Endodermal cell (in vitro differentiated cells): ENCODE measurements at regions not wholly inside any gene's neighbourhood (a gene's known extent, or its start where the extent isn't known, plus 50 kb on each side); places are given as distances from the start of the nearest gene placed in this dataset.

Experiments
- DNase-seq: peaks from one replicate; pipeline ENCODE4 v3.0.0-alpha.2; 2017
- H3K27ac ChIP-seq: 2 replicates; pipeline ENCODE4 v1.5.1; 2013; ENCODE audit warnings: mild to moderate bottlenecking, low read depth, low read length, moderate library complexity
- H3K27me3 ChIP-seq: 2 replicates; pipeline ENCODE4 v1.6.1; 2013; ENCODE audit warnings: mild to moderate bottlenecking, low read length, moderate library complexity; ENCODE audit not compliant: insufficient read depth, control insufficient read depth, poor library complexity, severe bottlenecking
- H3K36me3 ChIP-seq: 2 replicates; pipeline ENCODE4 v1.7.0; 2013; ENCODE audit warnings: mild to moderate bottlenecking, low read length, moderate library complexity; ENCODE audit not compliant: control insufficient read depth, insufficient read depth
- H3K4me1 ChIP-seq: one replicate; pipeline ENCODE4 v1.7.0; 2013; ENCODE audit warnings: low read length; ENCODE audit not compliant: control insufficient read depth, insufficient read depth
- H3K4me3 ChIP-seq: 2 replicates; pipeline ENCODE4 v1.5.1; 2013; ENCODE audit warnings: mild to moderate bottlenecking, low read length, moderate library complexity
- H3K9ac ChIP-seq: 2 replicates; pipeline ENCODE4 v1.6.1; 2013; ENCODE audit warnings: mild to moderate bottlenecking, low read length, moderate library complexity; ENCODE audit not compliant: poor library complexity, severe bottlenecking; ENCODE audit errors: extremely low read depth
- H3K9me3 ChIP-seq: 2 replicates; pipeline ENCODE4 v1.6.1; 2013; ENCODE audit warnings: mild to moderate bottlenecking, low read length, moderate library complexity; ENCODE audit not compliant: control insufficient read depth
- H3K27ac Mint-ChIP-seq: 2 replicates; pipeline ENCODE4 v1.8.0; 2020; ENCODE audit warnings: mixed read lengths
- H3K27me3 Mint-ChIP-seq: 2 replicates; pipeline ENCODE4 v1.8.0; 2021; ENCODE audit warnings: mild to moderate bottlenecking, mixed read lengths; ENCODE audit not compliant: insufficient read depth
- H3K36me3 Mint-ChIP-seq: 2 replicates; pipeline ENCODE4 v1.8.0; 2020; ENCODE audit warnings: low read depth, mixed read lengths
- H3K4me1 Mint-ChIP-seq: 2 replicates; pipeline ENCODE4 v1.8.0; 2020; ENCODE audit warnings: mixed read lengths
- H3K4me3 Mint-ChIP-seq: 2 replicates; pipeline ENCODE4 v1.8.0; 2020; ENCODE audit warnings: mild to moderate bottlenecking, moderate library complexity, mixed read lengths
- H3K9me3 Mint-ChIP-seq: 2 replicates; pipeline ENCODE4 v1.8.0; 2020; ENCODE audit warnings: mild to moderate bottlenecking, mixed read lengths
- WGBS, 2 experiments: methylation state at CpG; one replicate each; pipeline versions ENCODE4 v1.1.5 to v1.1.7; 2013; ENCODE audit warnings: missing lambda C conversion rate in 2 of 2, mixed read lengths in 1 of 2; ENCODE audit not compliant: insufficient coverage in 1 of 2, insufficient read length in 1 of 2; 5-methylcytosine and 5-hydroxymethylcytosine counted together
- TF ChIP-seq, protein P1 (sequence below): fragments of 200-600 bp; sonication (generic); conservative IDR thresholded peaks from 2 replicates; pipeline ENCODE4 v1.5.0; 2021; ENCODE audit warnings: antibody characterized with exemption, mild to moderate bottlenecking

DNA sequence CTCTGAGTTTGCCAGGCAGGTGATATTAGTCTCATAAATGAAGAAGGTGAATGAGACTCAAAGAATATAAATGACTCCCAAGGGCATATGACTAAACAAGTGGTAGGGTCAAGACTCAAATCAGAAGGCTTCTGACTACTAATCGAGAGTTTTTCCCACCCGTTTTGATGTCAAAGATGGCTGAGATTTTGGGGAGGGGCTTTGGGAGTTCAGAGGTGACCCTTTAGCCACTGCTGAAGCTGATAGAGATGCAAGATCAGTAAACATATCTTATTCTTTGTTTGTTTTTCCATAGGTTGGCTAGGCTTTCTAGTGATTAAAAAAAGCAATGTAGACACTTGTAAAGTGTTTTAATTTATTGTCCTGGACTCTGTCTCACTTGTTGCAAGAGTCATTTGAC is 239.6 kb upstream of the PLEKHG7 start:
- 91 to 100% methylated on average over 2 of the region's 2 CpGs for WGBS, 2 experiments
- peaks cover 33% of the 10 kb centered on the region for H3K4me1 Mint-ChIP-seq
- Histone ChIP-seq H3K4me3 (no peak overlapping the region), H3K9me3 (no peaks in the 10 kb centered on the region), H3K27ac (no peak overlapping the region), H3K4me1 (peaks cover 7% of the 10 kb centered on the region), H3K9ac (no peak overlapping the region), H3K27me3 (no peaks in the 10 kb centered on the region), H3K36me3 (no peaks in the 10 kb centered on the region)
- TF ChIP-seq, protein P1, sequence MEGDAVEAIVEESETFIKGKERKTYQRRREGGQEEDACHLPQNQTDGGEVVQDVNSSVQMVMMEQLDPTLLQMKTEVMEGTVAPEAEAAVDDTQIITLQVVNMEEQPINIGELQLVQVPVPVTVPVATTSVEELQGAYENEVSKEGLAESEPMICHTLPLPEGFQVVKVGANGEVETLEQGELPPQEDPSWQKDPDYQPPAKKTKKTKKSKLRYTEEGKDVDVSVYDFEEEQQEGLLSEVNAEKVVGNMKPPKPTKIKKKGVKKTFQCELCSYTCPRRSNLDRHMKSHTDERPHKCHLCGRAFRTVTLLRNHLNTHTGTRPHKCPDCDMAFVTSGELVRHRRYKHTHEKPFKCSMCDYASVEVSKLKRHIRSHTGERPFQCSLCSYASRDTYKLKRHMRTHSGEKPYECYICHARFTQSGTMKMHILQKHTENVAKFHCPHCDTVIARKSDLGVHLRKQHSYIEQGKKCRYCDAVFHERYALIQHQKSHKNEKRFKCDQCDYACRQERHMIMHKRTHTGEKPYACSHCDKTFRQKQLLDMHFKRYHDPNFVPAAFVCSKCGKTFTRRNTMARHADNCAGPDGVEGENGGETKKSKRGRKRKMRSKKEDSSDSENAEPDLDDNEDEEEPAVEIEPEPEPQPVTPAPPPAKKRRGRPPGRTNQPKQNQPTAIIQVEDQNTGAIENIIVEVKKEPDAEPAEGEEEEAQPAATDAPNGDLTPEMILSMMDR, result no peak
- no peaks in the 10 kb centered on the region for H3K9me3 Mint-ChIP-seq
- no peak overlapping the region for H3K4me3 Mint-ChIP-seq
- DNase-seq, result no peak
- no peaks in the 10 kb centered on the region for H3K36me3 Mint-ChIP-seq
- H3K27me3 Mint-ChIP-seq, result no peaks in the 10 kb centered on the region
- H3K27ac Mint-ChIP-seq, result no peak overlapping the region

DNA sequence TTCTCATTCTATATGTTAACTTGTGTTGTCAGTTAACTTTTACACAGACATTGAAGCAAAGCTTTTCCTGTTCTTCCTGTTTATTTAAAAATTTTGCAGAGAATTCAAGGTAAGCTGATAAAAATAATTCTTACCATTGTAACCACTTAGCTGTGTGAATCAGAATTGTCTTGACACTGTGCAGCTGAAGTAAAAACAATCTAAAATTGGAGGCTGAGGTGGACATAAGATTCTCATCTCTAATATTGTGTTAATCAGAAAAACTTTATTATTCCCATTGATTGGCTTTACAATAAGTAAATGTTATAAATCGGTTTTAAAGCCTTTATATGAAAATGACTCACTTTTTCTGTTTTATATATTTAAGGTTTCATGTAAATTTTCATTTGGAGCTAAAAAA is 240.3 kb upstream of the PLEKHG7 start:
- no peaks in the 10 kb centered on the region for H3K9me3 ChIP-seq
- no CpG with 5 or more reads among the region's 1 CpG for WGBS, 2 experiments
- Mint-ChIP-seq H3K4me1 (peaks cover 27% of the 10 kb centered on the region), H3K36me3 (no peaks in the 10 kb centered on the region), H3K4me3 (no peak overlapping the region), H3K27ac (no peak overlapping the region), H3K9me3 (no peaks in the 10 kb centered on the region), H3K27me3 (no peaks in the 10 kb centered on the region)
- no peak overlapping the region for H3K4me3 ChIP-seq
- no peak for DNase-seq
- no peak overlapping the region for H3K27ac ChIP-seq
- TF ChIP-seq, protein P1, result no peak
- peaks cover 7% of the 10 kb centered on the region for H3K4me1 ChIP-seq
- H3K9ac ChIP-seq, result no peak overlapping the region
- no peaks in the 10 kb centered on the region for H3K27me3 ChIP-seq
- H3K36me3 ChIP-seq, result no peaks in the 10 kb centered on the region

DNA sequence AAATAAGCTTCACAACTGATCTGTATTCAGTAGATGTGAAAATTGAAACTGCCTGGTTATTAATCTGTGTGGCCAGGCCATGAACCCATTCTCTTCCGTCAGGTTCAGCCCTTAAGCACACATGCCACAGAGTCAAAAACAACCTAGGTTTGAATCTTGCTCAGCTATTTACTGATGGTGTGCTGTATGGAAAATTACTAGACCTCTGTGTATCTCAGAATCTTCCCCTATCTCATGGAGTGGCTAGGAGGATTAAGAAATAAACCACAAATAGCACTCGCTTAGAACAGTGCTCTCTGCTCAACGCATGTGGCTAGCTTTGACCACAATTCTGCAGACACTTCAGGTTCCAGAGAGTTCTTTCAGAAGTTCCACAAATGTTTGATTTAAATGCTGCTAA is 240.7 kb upstream of the PLEKHG7 start:
- Histone ChIP-seq H3K4me1 (peaks cover 7% of the 10 kb centered on the region), H3K27ac (no peak overlapping the region), H3K9me3 (no peaks in the 10 kb centered on the region), H3K9ac (no peak overlapping the region), H3K36me3 (no peaks in the 10 kb centered on the region), H3K27me3 (no peaks in the 10 kb centered on the region), H3K4me3 (no peak overlapping the region)
- no peaks in the 10 kb centered on the region for H3K9me3 Mint-ChIP-seq
- H3K4me1 Mint-ChIP-seq, result peaks cover 22% of the 10 kb centered on the region
- H3K4me3 Mint-ChIP-seq, result no peak overlapping the region
- WGBS, 2 experiments, result 88 to 100% methylated on average over 1 to 3 of the region's 3 CpGs
- H3K27ac Mint-ChIP-seq, result no peak overlapping the region
- no peaks in the 10 kb centered on the region for H3K36me3 Mint-ChIP-seq
- TF ChIP-seq, protein P1, result no peak
- H3K27me3 Mint-ChIP-seq, result no peaks in the 10 kb centered on the region
- no peak for DNase-seq
